ENCODE measurements at regions not wholly inside any gene's neighbourhood (a gene's known extent, or its start where the extent isn't known, plus 50 kb on each side); places are given as distances from the start of the nearest gene placed in this dataset.
"Not testable (repeated sequence)": the region's sequence is repeated elsewhere in the genome, so short reads cannot be mapped to it uniquely, and the experiment has no call there.

DNA sequence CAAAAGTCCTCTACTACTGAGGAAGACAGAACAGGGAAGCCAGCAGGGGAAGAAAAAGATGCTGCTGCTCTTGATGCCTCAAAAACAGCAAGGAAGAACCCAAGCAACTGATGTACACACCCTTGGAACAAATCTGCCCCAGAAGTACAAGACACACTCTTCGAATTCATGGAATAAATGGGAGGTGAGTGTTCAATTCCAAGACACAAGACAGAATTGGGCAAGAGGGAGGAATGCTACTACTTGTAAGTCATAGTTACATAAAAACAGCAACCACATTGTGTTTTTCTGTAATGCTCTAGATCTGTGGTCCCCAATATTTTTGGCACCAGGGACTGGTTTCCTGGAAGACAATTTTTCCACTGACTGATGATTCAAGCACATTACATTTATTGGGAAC lies 58.0 kb upstream of the H2AZ1 start:
- DNase-seq (ENCODE audit: low spot score), result no peak
- H3K9me3 Mint-ChIP-seq (ENCODE audit: unreplicated experiment), result no peaks in the 10 kb centered on the region
- peak overlapping the region; percentile 8 for H3K4me3 Mint-ChIP-seq (ENCODE audit: unreplicated experiment)
- no peak for TF ChIP-seq CTCF (IDR thresholded peaks at IDR 0.05; ENCODE audit: unreplicated experiment)
- peaks cover 12% of the 10 kb centered on the region for H3K4me1 Mint-ChIP-seq (ENCODE audit: unreplicated experiment)
- H3K27ac Mint-ChIP-seq (ENCODE audit: unreplicated experiment), result peak overlapping the region; percentile 84
- no peaks in the 10 kb centered on the region for H3K36me3 Mint-ChIP-seq (ENCODE audit: low read depth, unreplicated experiment)
- H3K27me3 Mint-ChIP-seq (ENCODE audit: unreplicated experiment), result no peaks in the 10 kb centered on the region

GRCh38 chr4:100006161-100006560 lies 56.1 kb upstream of the H2AZ1 start:
- H3K4me3 Mint-ChIP-seq (ENCODE audit: unreplicated experiment); H3K4me1 Mint-ChIP-seq (ENCODE audit: unreplicated experiment); DNase-seq (ENCODE audit: low spot score); H3K27me3 Mint-ChIP-seq (ENCODE audit: unreplicated experiment); H3K36me3 Mint-ChIP-seq (ENCODE audit: low read depth, unreplicated experiment); H3K27ac Mint-ChIP-seq (ENCODE audit: unreplicated experiment); H3K9me3 Mint-ChIP-seq (ENCODE audit: unreplicated experiment): not testable (repeated sequence)
